ENCODE measurements at regions not wholly inside any gene's neighbourhood (a gene's known extent, or its start where the extent isn't known, plus 50 kb on each side); places are given as distances from the start of the nearest gene placed in this dataset.

- TF ChIP-seq CTCF (IDR thresholded peaks at IDR 0.05; ENCODE audit: low read depth, low read length, poor library complexity, severe bottlenecking) = no peak
- TF ChIP-seq EZH2phosphoT487 (IDR thresholded peaks at IDR 0.05; ENCODE audit: borderline replicate concordance, low read length) = no peak
These were observed 293.3 kb upstream of the GRIA3 start for GRCh38 chrX:122890729-122891128.
